ENCODE measurements at regions not wholly inside any gene's neighbourhood (a gene's known extent, or its start where the extent isn't known, plus 50 kb on each side); places are given as distances from the start of the nearest gene placed in this dataset.

GRCh38 chr15:70479056-70479455 lies 284.3 kb downstream of the UACA start:
- H3K4me3 ChIP-seq = no peak overlapping the region
- H3K36me3 ChIP-seq = no peaks in the 10 kb centered on the region
- WGBS, 2 donors = 76 to 82% methylated on average over 8 of the region's 8 CpGs
- no peaks in the 10 kb centered on the region for H3K9me3 ChIP-seq
- no peak for FAIRE-seq
- no peak for TF ChIP-seq CTCF (IDR thresholded peaks at IDR 0.05)
- no peaks in the 10 kb centered on the region for H3K27me3 ChIP-seq
- H3K4me1 ChIP-seq = no peaks in the 10 kb centered on the region
- intact Hi-C loops (cut with DNase I) = no loop called here
- no peak overlapping the region for H3K27ac ChIP-seq
- no peak for DNase-seq
- ATAC-seq = no peak

GRCh38 chr15:70478251-70478990 lies 284.9 kb downstream of the UACA start:
- Histone ChIP-seq H3K36me3 (no peaks in the 10 kb centered on the region), H3K4me1 (no peaks in the 10 kb centered on the region), H3K4me3 (no peak overlapping the region), H3K27ac (no peak overlapping the region), H3K27me3 (no peaks in the 10 kb centered on the region), H3K9me3 (no peaks in the 10 kb centered on the region)
- no peak for TF ChIP-seq CTCF (IDR thresholded peaks at IDR 0.05)
- intact Hi-C loops (cut with DNase I) = no loop called here
- DNase-seq (no peak), ATAC-seq (peak in 2 of 4 donors; percentile 15 to 73), FAIRE-seq (no peak)
- WGBS, 2 donors = 74 to 75% methylated on average over 19 of the region's 19 CpGs

GRCh38 chr15:70477750-70478250 lies 285.6 kb downstream of the UACA start:
- intact Hi-C loops (cut with DNase I) = no loop called here
- H3K9me3 ChIP-seq = no peaks in the 10 kb centered on the region
- 62 to 76% methylated on average over 9 of the region's 9 CpGs for WGBS, 2 donors
- no peak overlapping the region for H3K4me3 ChIP-seq
- no peaks in the 10 kb centered on the region for H3K4me1 ChIP-seq
- no peak for ATAC-seq
- H3K36me3 ChIP-seq = no peaks in the 10 kb centered on the region
- no peak for FAIRE-seq
- H3K27me3 ChIP-seq = no peaks in the 10 kb centered on the region
- DNase-seq = peak in 1 of 6 donors; percentile 27
- no peak for TF ChIP-seq CTCF (IDR thresholded peaks at IDR 0.05)
- no peak overlapping the region for H3K27ac ChIP-seq

- intact Hi-C loops (cut with DNase I) = no loop called here
- 90 to 98% methylated on average over 5 of the region's 5 CpGs for WGBS, 2 donors
- FAIRE-seq (no peak), DNase-seq (peak in 1 of 6 donors; percentile 14), ATAC-seq (no peak)
- H3K4me1 ChIP-seq = no peaks in the 10 kb centered on the region
- TF ChIP-seq CTCF (IDR thresholded peaks at IDR 0.05) = no peak
- no peak overlapping the region for H3K4me3 ChIP-seq
- H3K27ac ChIP-seq = no peak overlapping the region
- no peaks in the 10 kb centered on the region for H3K36me3 ChIP-seq
- no peaks in the 10 kb centered on the region for H3K27me3 ChIP-seq
- no peaks in the 10 kb centered on the region for H3K9me3 ChIP-seq
Observed at GRCh38 chr15:70476441-70476840, 286.9 kb downstream of the UACA start.

GRCh38 chr15:70475921-70476320 lies 287.4 kb downstream of the UACA start:
- intact Hi-C loops (cut with DNase I) = no loop called here
- no peak overlapping the region for H3K27ac ChIP-seq
- TF ChIP-seq CTCF (IDR thresholded peaks at IDR 0.05) = no peak
- no peaks in the 10 kb centered on the region for H3K27me3 ChIP-seq
- no peaks in the 10 kb centered on the region for H3K4me1 ChIP-seq
- no peak overlapping the region for H3K4me3 ChIP-seq
- ATAC-seq (no peak), DNase-seq (no peak), FAIRE-seq (no peak)
- no peaks in the 10 kb centered on the region for H3K36me3 ChIP-seq
- no peaks in the 10 kb centered on the region for H3K9me3 ChIP-seq
